Body of pancreas (tissue), 4 donors: ENCODE measurements at regions not wholly inside any gene's neighbourhood (a gene's known extent, or its start where the extent isn't known, plus 50 kb on each side); places are given as distances from the start of the nearest gene placed in this dataset.

ENCODE experiments used
- ATAC-seq: fragments of 150-250 bp; one replicate; pipeline ENCODE4 v1.9.1; 2016
- DNase-seq, 4 donors: peaks; one replicate each; pipeline ENCODE4 v3.0.0-alpha.2; 2019
- H3K27ac ChIP-seq, 4 donors: fragments of 200-600 bp; sonication (generic); 1 replicate in 3 of 4; 2 replicates in 1 of 4; pipeline versions ENCODE4 v1.5.1 to v1.6.1; 2016 to 2019; ENCODE audit warnings: mild to moderate bottlenecking in 1 of 4, mixed read lengths in 1 of 4, moderate library complexity in 1 of 4
- H3K27me3 ChIP-seq, 2 donors: fragments of 200-600 bp; sonication (generic); one replicate each; pipeline ENCODE4 v1.6.0; 2016; ENCODE audit warnings: mild to moderate bottlenecking in 1 of 2
- H3K36me3 ChIP-seq, 2 donors: fragments of 200-600 bp; sonication (generic); replicated peaks in 1 of 2; 2 replicates each; pipeline ENCODE4 v1.5.1; 2016; ENCODE audit warnings: low read depth in 2 of 2; ENCODE audit not compliant: insufficient read depth in 1 of 2
- H3K4me1 ChIP-seq: fragments of 200-600 bp; sonication (generic); one replicate; pipeline ENCODE4 v1.6.0; 2016
- H3K4me3 ChIP-seq, 2 donors: fragments of 200-600 bp; sonication (generic); 1 replicate in 1 of 2; 2 replicates in 1 of 2; pipeline ENCODE4 v1.5.1; 2016 to 2019
- H3K9me3 ChIP-seq, 3 donors: fragments of 200-600 bp; sonication (generic); 1 replicate in 2 of 3; 2 replicates in 1 of 3; pipeline ENCODE4 v1.5.1; 2016
- CTCF ChIP-seq, 7 experiments: fragments of 450-650 bp in 4 of 7; fragments of 200-600 bp in 3 of 7; sonication (generic) in 3 of 7; IDR thresholded peaks; one replicate each; pipeline ENCODE4 v1.5.1; 2016 to 2019; ENCODE audit warnings: antibody characterized with exemption in 7 of 7
- POLR2A ChIP-seq, 3 donors: fragments of 450-650 bp; IDR thresholded peaks; one replicate each; pipeline ENCODE4 v1.6.1; 2016; ENCODE audit warnings: antibody characterized with exemption in 3 of 3, mild to moderate bottlenecking in 2 of 3
- WGBS, 2 donors: methylation state at CpG; one replicate each; pipeline ENCODE4 v1.1.5; 2017; 5-methylcytosine and 5-hydroxymethylcytosine counted together
- intact Hi-C: fragments of 100-400 bp; cut with DNase I; formaldehyde crosslinking; loops from one replicate; pipeline ENCODE4 v1.15.1; 2023

GRCh38 chr2:175362331-175362730 is 180.8 kb upstream of the ATP5MC3 start:
- intact Hi-C loops, result loop anchor here (10.0 kb wide), 1 partner anchor 722 kb away; the partner anchor contains the start of gene EVX2
- Histone ChIP-seq H3K9me3 (no peaks in the 10 kb centered on the region), H3K36me3 (no peaks in the 10 kb centered on the region), H3K4me3 (no peak overlapping the region), H3K27me3 (no peaks in the 10 kb centered on the region), H3K4me1 (no peaks in the 10 kb centered on the region), H3K27ac (no peak overlapping the region)
- DNase-seq, result no peak
- no peak for TF ChIP-seq CTCF (IDR thresholded peaks at IDR 0.05)
- no peak for TF ChIP-seq POLR2A (IDR thresholded peaks at IDR 0.05)
- no peak for ATAC-seq
- 64 to 79% methylated on average over 4 of the region's 4 CpGs for WGBS, 2 donors

- Histone ChIP-seq H3K4me1 (no peaks in the 10 kb centered on the region), H3K36me3 (no peaks in the 10 kb centered on the region), H3K9me3 (no peaks in the 10 kb centered on the region), H3K4me3 (no peak overlapping the region), H3K27ac (no peak overlapping the region), H3K27me3 (no peaks in the 10 kb centered on the region)
- WGBS, 2 donors, result 61 to 67% methylated on average over 3 of the region's 3 CpGs
- DNase-seq, result no peak
- intact Hi-C loops, result loop anchor here (10.0 kb wide), 1 partner anchor 725 kb away; the partner anchor contains the start of gene EVX2
- TF ChIP-seq POLR2A (IDR thresholded peaks at IDR 0.05) (no peak), CTCF (IDR thresholded peaks at IDR 0.05) (no peak)
- ATAC-seq, result no peak
These were observed 178.2 kb upstream of the ATP5MC3 start for GRCh38 chr2:175359710-175360109.

GRCh38 chr2:175356901-175357300 is 175.4 kb upstream of the ATP5MC3 start:
- TF ChIP-seq POLR2A (IDR thresholded peaks at IDR 0.05) (no peak), CTCF (IDR thresholded peaks at IDR 0.05) (no peak)
- no peaks in the 10 kb centered on the region for H3K27me3 ChIP-seq
- intact Hi-C loops, result no loop called here
- H3K4me3 ChIP-seq, result no peak overlapping the region
- ATAC-seq (no peak), DNase-seq (no peak)
- H3K9me3 ChIP-seq, result no peaks in the 10 kb centered on the region
- no peak overlapping the region for H3K27ac ChIP-seq
- H3K36me3 ChIP-seq, result no peaks in the 10 kb centered on the region
- WGBS, 2 donors, result 79 to 85% methylated on average over 4 of the region's 4 CpGs
- H3K4me1 ChIP-seq, result no peaks in the 10 kb centered on the region

GRCh38 chr2:175355246-175355645 is 173.7 kb upstream of the ATP5MC3 start:
- ATAC-seq (no peak), DNase-seq (no peak)
- intact Hi-C loops, result no loop called here
- Histone ChIP-seq H3K9me3 (no peaks in the 10 kb centered on the region), H3K36me3 (no peaks in the 10 kb centered on the region), H3K27ac (no peak overlapping the region), H3K4me1 (no peaks in the 10 kb centered on the region), H3K4me3 (no peak overlapping the region), H3K27me3 (no peaks in the 10 kb centered on the region)
- TF ChIP-seq CTCF (IDR thresholded peaks at IDR 0.05) (no peak), POLR2A (IDR thresholded peaks at IDR 0.05) (no peak)
- 76 to 88% methylated on average over 3 of the region's 3 CpGs for WGBS, 2 donors

- intact Hi-C loops, result no loop called here
- ATAC-seq (no peak), DNase-seq (no peak)
- TF ChIP-seq POLR2A (IDR thresholded peaks at IDR 0.05) (no peak), CTCF (IDR thresholded peaks at IDR 0.05) (no peak)
- Histone ChIP-seq H3K9me3 (no peaks in the 10 kb centered on the region), H3K27ac (no peak overlapping the region), H3K4me1 (no peaks in the 10 kb centered on the region), H3K4me3 (no peak overlapping the region), H3K36me3 (no peaks in the 10 kb centered on the region), H3K27me3 (no peaks in the 10 kb centered on the region)
- 54 to 69% methylated on average over 6 of the region's 6 CpGs for WGBS, 2 donors
These were observed 171.8 kb upstream of the ATP5MC3 start for GRCh38 chr2:175353275-175353674.
